PC-9 (cell line): ENCODE measurements at regions not wholly inside any gene's neighbourhood (a gene's known extent, or its start where the extent isn't known, plus 50 kb on each side); places are given as distances from the start of the nearest gene placed in this dataset.
"Not testable (repeated sequence)": the region's sequence is repeated elsewhere in the genome, so short reads cannot be mapped to it uniquely, and the experiment has no call there.

Source experiments
- CTCF ChIP-seq: fragments of 200-600 bp; sonication (generic); conservative IDR thresholded peaks from 2 replicates; pipeline ENCODE4 v1.6.1; 2017; ENCODE audit warnings: mixed run types, antibody characterized with exemption, mild to moderate bottlenecking, moderate library complexity
- EZH2 ChIP-seq: fragments of 200-600 bp; sonication (generic); IDR thresholded peaks from 2 replicates; pipeline ENCODE4 v1.8.0; 2017; ENCODE audit warnings: antibody characterized with exemption, low read depth

DNA sequence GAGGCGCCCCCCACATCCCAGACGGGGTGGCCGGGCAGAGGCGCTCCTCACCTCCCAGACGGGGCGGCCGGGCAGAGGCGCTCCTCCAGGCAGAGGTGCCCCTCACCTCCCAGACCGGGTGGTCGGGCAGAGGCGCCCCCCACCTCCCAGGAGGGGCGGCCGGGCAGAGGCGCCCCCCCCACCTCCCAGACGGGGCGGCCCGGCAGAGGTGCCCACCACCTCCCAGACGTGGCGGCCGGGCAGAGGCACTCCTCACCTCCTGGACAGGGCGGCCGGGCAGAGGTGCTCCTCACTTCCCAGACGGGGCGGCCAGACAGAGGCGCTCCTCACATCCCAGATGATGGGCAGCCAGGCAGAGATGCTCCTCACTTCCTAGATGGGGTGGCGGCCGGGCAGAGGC is 91.4 kb upstream of the CTSV start:
- not testable (repeated sequence) for TF ChIP-seq CTCF, EZH2
